Astrocyte (in vitro differentiated cells and primary cell): ENCODE measurements at regions not wholly inside any gene's neighbourhood (a gene's known extent, or its start where the extent isn't known, plus 50 kb on each side); places are given as distances from the start of the nearest gene placed in this dataset.

ENCODE experiments used
- DNase-seq: peaks from one replicate; pipeline ENCODE4 v3.0.0-alpha.2; 2010; ENCODE audit warnings: low read depth
- FAIRE-seq: peaks from 2 replicates; lab custom pipeline; 2011; peaks lifted over from hg19 to GRCh38; lab: Jason Lieb, UNC
- H2AFZ ChIP-seq: 2 replicates; pipeline ENCODE4 v1.6.0; 2012; ENCODE audit warnings: low read depth, low read length, inconsistent platforms
- H3K27ac ChIP-seq: 2 replicates; pipeline ENCODE4 v1.5.1; 2011; ENCODE audit warnings: low read depth, low read length, inconsistent platforms
- H3K27me3 ChIP-seq: 2 replicates; pipeline ENCODE4 v1.6.0; 2011; ENCODE audit warnings: low read length, inconsistent platforms; ENCODE audit not compliant: insufficient read depth
- H3K36me3 ChIP-seq: 2 replicates; pipeline ENCODE4 v1.5.1; 2011; ENCODE audit warnings: low read length, inconsistent platforms; ENCODE audit not compliant: insufficient read depth
- H3K4me1 ChIP-seq: 2 replicates; pipeline ENCODE4 v1.5.1; 2011; ENCODE audit warnings: low read length, inconsistent platforms; ENCODE audit not compliant: insufficient read depth
- H3K4me2 ChIP-seq: 2 replicates; pipeline ENCODE4 v1.6.0; 2012; ENCODE audit warnings: low read length, inconsistent platforms
- H3K4me3 ChIP-seq: 2 replicates; pipeline ENCODE4 v1.5.1; 2011; ENCODE audit warnings: low read depth, mild to moderate bottlenecking, low read length, inconsistent platforms; ENCODE audit not compliant: insufficient read depth
- H3K79me2 ChIP-seq: 2 replicates; pipeline ENCODE4 v1.6.0; 2012; ENCODE audit warnings: mild to moderate bottlenecking, low read length, inconsistent platforms; ENCODE audit not compliant: insufficient read depth
- H3K9ac ChIP-seq: 2 replicates; pipeline ENCODE4 v1.6.0; 2012; ENCODE audit warnings: mild to moderate bottlenecking, low read length, inconsistent platforms
- H3K9me3 ChIP-seq: 2 replicates; pipeline ENCODE4 v1.5.1; 2012; ENCODE audit warnings: low read depth, mild to moderate bottlenecking, low read length, inconsistent platforms; ENCODE audit not compliant: insufficient read depth
- H4K20me1 ChIP-seq: 2 replicates; pipeline ENCODE4 v1.6.0; 2012; ENCODE audit warnings: low read length, inconsistent platforms; ENCODE audit not compliant: insufficient read depth
- H3K27ac Mint-ChIP-seq: one replicate; pipeline ENCODE4 v1.8.0; 2021; ENCODE audit warnings: mild to moderate bottlenecking, mixed read lengths; ENCODE audit not compliant: unreplicated experiment
- H3K27me3 Mint-ChIP-seq: one replicate; pipeline ENCODE4 v1.8.0; 2021; ENCODE audit warnings: low read depth, mixed read lengths; ENCODE audit not compliant: unreplicated experiment
- H3K36me3 Mint-ChIP-seq: one replicate; pipeline ENCODE4 v1.8.0; 2021; ENCODE audit warnings: low read depth, mixed read lengths; ENCODE audit not compliant: unreplicated experiment
- H3K4me1 Mint-ChIP-seq: one replicate; pipeline ENCODE4 v1.8.0; 2021; ENCODE audit warnings: low read depth, mixed read lengths; ENCODE audit not compliant: unreplicated experiment
- H3K4me3 Mint-ChIP-seq: one replicate; pipeline ENCODE4 v1.8.0; 2021; ENCODE audit warnings: mild to moderate bottlenecking, moderate library complexity, mixed read lengths; ENCODE audit not compliant: unreplicated experiment
- H3K9me3 Mint-ChIP-seq: one replicate; pipeline ENCODE4 v1.8.0; 2021; ENCODE audit warnings: mild to moderate bottlenecking, mixed read lengths; ENCODE audit not compliant: unreplicated experiment
- CTCF ChIP-seq: IDR thresholded peaks from 2 replicates; pipeline ENCODE4 v1.5.1; 2011; ENCODE audit warnings: low read depth, mild to moderate bottlenecking, inconsistent platforms, low read length, moderate library complexity; ENCODE audit not compliant: insufficient read depth
- EZH2 ChIP-seq: IDR thresholded peaks from 2 replicates; pipeline ENCODE4 v1.6.1; 2012; ENCODE audit warnings: mild to moderate bottlenecking, low read length, inconsistent platforms; ENCODE audit not compliant: insufficient read depth

DNA sequence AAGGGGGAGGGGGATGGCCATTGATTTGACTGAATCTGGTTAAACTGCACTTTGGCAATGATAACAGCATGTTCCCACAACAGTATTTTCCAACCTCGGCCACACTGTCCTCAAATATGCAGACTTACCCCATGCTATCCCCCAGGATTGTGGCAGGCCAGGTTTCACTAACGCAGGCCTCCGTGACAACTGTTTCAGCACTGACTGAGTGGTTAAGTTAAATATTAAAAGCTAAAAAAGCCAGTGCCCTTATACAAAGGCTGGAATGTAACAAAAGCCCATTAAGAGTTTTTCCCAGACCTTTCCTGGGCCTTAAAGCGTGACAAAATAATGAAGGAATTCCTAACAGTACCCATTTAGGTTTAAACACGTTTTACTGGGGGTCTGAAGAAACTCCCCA is 202.9 kb downstream of the USP25 start:
- peaks cover under 1% of the 10 kb centered on the region for H3K36me3 Mint-ChIP-seq
- no peaks in the 10 kb centered on the region for H3K79me2 ChIP-seq
- H3K27ac ChIP-seq = no peak overlapping the region
- H3K9me3 ChIP-seq = no peaks in the 10 kb centered on the region
- H3K36me3 ChIP-seq = no peaks in the 10 kb centered on the region
- no peaks in the 10 kb centered on the region for H3K27me3 Mint-ChIP-seq
- peak; percentile 44 for DNase-seq
- H3K4me3 Mint-ChIP-seq = no peak overlapping the region
- peaks cover 12% of the 10 kb centered on the region for H3K4me1 Mint-ChIP-seq
- TF ChIP-seq EZH2 (no peak), CTCF (no peak)
- H3K27ac Mint-ChIP-seq = no peak overlapping the region
- no peak overlapping the region for H3K4me2 ChIP-seq
- no peaks in the 10 kb centered on the region for H3K9me3 Mint-ChIP-seq
- no peaks in the 10 kb centered on the region for H3K4me1 ChIP-seq
- no peaks in the 10 kb centered on the region for H4K20me1 ChIP-seq
- no peak overlapping the region for H2AFZ ChIP-seq
- H3K9ac ChIP-seq = no peak overlapping the region
- no peak for FAIRE-seq
- H3K27me3 ChIP-seq = no peaks in the 10 kb centered on the region
- no peak overlapping the region for H3K4me3 ChIP-seq

GRCh38 chr21:15935530-15935929 is 205.7 kb downstream of the USP25 start:
- Histone ChIP-seq H3K27me3 (no peaks in the 10 kb centered on the region), H3K4me1 (no peaks in the 10 kb centered on the region), H3K36me3 (no peaks in the 10 kb centered on the region), H3K4me3 (no peak overlapping the region), H2AFZ (no peak overlapping the region), H3K27ac (no peak overlapping the region), H3K9me3 (no peaks in the 10 kb centered on the region), H3K4me2 (no peak overlapping the region), H4K20me1 (no peaks in the 10 kb centered on the region), H3K79me2 (no peaks in the 10 kb centered on the region), H3K9ac (no peak overlapping the region)
- Mint-ChIP-seq H3K4me1 (peaks cover 12% of the 10 kb centered on the region), H3K27me3 (no peaks in the 10 kb centered on the region), H3K36me3 (peaks cover 1% of the 10 kb centered on the region), H3K27ac (no peak overlapping the region), H3K9me3 (no peaks in the 10 kb centered on the region), H3K4me3 (no peak overlapping the region)
- DNase-seq = no peak
- FAIRE-seq = no peak
- TF ChIP-seq CTCF (no peak), EZH2 (no peak)

DNA sequence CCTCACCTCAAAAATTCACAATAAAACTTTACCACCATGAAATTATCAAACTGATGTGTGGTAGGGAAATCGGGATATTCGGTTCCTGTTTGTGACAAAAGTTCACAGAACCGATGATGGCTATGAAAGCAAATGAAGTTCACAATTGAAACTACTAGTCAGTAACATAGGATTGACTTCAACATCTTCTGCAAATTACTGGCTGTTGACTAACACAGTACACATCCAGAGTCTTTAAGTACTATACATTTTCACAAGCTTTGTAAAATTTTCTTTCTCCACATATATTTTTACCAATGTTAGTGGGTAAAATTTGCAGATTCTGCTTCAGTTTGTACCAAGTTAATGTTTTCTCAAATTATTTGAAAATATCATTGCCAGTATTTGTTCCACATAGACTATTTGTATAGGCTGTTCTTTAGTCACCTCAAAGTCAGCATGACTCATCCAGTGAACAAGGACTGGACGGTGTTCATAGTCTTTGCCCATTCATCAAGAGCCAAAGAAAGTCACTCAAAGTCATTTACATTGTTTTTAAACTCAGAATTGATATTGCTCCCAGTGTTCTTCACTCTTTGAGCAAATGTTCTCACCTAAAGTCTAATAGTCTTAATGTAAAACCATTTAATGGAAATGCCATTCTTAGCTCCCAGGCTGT is 213.4 kb downstream of the USP25 start:
- no peaks in the 10 kb centered on the region for H3K4me1 ChIP-seq
- no peaks in the 10 kb centered on the region for H3K36me3 ChIP-seq
- no peak overlapping the region for H3K4me3 ChIP-seq
- no peak overlapping the region for H3K4me3 Mint-ChIP-seq
- TF ChIP-seq EZH2 = no peak
- no peak for TF ChIP-seq CTCF
- H3K27me3 Mint-ChIP-seq = no peaks in the 10 kb centered on the region
- H2AFZ ChIP-seq = no peak overlapping the region
- DNase-seq (peak; percentile 46), FAIRE-seq (no peak)
- H3K36me3 Mint-ChIP-seq = no peaks in the 10 kb centered on the region
- no peak overlapping the region for H3K27ac ChIP-seq
- no peak overlapping the region for H3K4me2 ChIP-seq
- no peak overlapping the region for H3K27ac Mint-ChIP-seq
- H4K20me1 ChIP-seq = no peaks in the 10 kb centered on the region
- H3K27me3 ChIP-seq = no peaks in the 10 kb centered on the region
- H3K9ac ChIP-seq = no peak overlapping the region
- peaks cover 11% of the 10 kb centered on the region for H3K4me1 Mint-ChIP-seq
- H3K9me3 Mint-ChIP-seq = peaks cover 2% of the 10 kb centered on the region
- no peaks in the 10 kb centered on the region for H3K79me2 ChIP-seq
- H3K9me3 ChIP-seq = no peaks in the 10 kb centered on the region
